Mucosa of descending colon (tissue), 3 donors: ENCODE measurements at regions not wholly inside any gene's neighbourhood (a gene's known extent, or its start where the extent isn't known, plus 50 kb on each side); places are given as distances from the start of the nearest gene placed in this dataset.

ENCODE experiments used
- ATAC-seq: fragments of 200-7000 bp; cut with Tn5 transposase; one replicate; pipeline ENCODE4 v1.9.1; 2020; ENCODE audit warnings: mild to moderate bottlenecking, moderate library complexity
- DNase-seq, 3 donors: peaks; one replicate each; pipeline ENCODE4 v3.0.0-alpha.2; 2020
- H3K36me3 ChIP-seq: fragments of 200-600 bp; one replicate; pipeline ENCODE4 v1.8.0; 2021; ENCODE audit warnings: low read depth, mild to moderate bottlenecking
- H3K4me1 ChIP-seq: fragments of 200-600 bp; one replicate; pipeline ENCODE4 v1.8.0; 2021; ENCODE audit warnings: low read depth, mild to moderate bottlenecking
- H3K4me3 ChIP-seq: fragments of 200-600 bp; one replicate; pipeline ENCODE4 v1.8.0; 2021; ENCODE audit warnings: mild to moderate bottlenecking
- H3K9me3 ChIP-seq: fragments of 200-600 bp; one replicate; pipeline ENCODE4 v1.8.0; 2021; ENCODE audit warnings: mild to moderate bottlenecking
- intact Hi-C, 2 donors: fragments of 100-400 bp; cut with DNase I in 1 of 2; cut with micrococcal nuclease in 1 of 2; formaldehyde crosslinking; loops; one replicate each; pipeline versions ENCODE4 v1.11.0 to v1.11.1; 2022; cut with DNase I, micrococcal nuclease
- TF ChIP-seq, protein P1 (sequence below): fragments of 200-600 bp; IDR thresholded peaks from one replicate; pipeline ENCODE4 v1.8.0; 2022; ENCODE audit warnings: antibody characterized with exemption, mild to moderate bottlenecking
- donor health status: DM: no; HTN: no; CAD: no; lungs with moderate emphysema.
- donor health status: DM: no; HTN: no; CAD: no.
- donor health status: DM: no; HTN: yes; CAD: no.

DNA sequence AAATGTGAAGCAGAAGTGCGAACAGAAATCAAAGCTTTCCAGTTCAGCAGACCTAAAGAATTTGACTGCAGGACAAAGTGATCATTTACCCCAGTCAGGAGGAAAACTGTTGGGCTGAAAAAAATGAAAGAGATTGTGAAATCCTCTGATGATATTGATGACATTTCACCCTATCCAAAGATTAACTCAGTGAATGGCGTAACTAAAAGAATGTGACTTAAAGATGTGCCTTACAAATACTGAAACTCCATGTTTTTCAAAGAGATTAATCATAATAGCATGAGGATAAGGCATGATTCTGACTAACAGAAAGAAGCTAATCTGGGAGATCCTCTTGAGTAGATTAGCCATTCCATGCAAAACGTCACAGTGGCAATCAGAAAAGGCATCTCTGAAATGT is 225.6 kb downstream of the DUSP6 start:
- Histone ChIP-seq H3K4me3 (no peak overlapping the region), H3K36me3 (no peaks in the 10 kb centered on the region), H3K9me3 (no peaks in the 10 kb centered on the region), H3K4me1 (no peaks in the 10 kb centered on the region)
- intact Hi-C loops = no loop called here
- TF ChIP-seq, protein P1, sequence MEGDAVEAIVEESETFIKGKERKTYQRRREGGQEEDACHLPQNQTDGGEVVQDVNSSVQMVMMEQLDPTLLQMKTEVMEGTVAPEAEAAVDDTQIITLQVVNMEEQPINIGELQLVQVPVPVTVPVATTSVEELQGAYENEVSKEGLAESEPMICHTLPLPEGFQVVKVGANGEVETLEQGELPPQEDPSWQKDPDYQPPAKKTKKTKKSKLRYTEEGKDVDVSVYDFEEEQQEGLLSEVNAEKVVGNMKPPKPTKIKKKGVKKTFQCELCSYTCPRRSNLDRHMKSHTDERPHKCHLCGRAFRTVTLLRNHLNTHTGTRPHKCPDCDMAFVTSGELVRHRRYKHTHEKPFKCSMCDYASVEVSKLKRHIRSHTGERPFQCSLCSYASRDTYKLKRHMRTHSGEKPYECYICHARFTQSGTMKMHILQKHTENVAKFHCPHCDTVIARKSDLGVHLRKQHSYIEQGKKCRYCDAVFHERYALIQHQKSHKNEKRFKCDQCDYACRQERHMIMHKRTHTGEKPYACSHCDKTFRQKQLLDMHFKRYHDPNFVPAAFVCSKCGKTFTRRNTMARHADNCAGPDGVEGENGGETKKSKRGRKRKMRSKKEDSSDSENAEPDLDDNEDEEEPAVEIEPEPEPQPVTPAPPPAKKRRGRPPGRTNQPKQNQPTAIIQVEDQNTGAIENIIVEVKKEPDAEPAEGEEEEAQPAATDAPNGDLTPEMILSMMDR = no peak
- no peak for ATAC-seq
- no peak for DNase-seq

DNA sequence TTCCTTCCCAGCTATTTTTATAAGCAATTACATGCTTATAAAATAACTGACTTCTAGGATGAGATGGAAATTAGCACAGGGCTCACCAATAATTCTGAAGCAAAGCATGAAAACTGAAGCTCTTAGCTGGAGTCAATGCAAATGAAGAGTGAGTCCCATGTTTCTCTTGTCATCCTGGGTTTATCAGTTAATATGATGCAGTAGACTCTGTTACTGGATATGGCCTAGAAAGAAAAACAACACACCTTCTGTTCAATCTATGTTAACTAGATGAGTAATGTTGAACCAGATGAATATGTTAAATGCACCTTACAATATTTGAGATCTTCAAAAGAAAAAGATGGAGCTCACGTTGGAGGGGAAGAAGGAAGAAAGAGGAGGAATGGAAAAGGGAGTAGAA is 229.4 kb downstream of the DUSP6 start:
- H3K36me3 ChIP-seq = no peaks in the 10 kb centered on the region

DNA sequence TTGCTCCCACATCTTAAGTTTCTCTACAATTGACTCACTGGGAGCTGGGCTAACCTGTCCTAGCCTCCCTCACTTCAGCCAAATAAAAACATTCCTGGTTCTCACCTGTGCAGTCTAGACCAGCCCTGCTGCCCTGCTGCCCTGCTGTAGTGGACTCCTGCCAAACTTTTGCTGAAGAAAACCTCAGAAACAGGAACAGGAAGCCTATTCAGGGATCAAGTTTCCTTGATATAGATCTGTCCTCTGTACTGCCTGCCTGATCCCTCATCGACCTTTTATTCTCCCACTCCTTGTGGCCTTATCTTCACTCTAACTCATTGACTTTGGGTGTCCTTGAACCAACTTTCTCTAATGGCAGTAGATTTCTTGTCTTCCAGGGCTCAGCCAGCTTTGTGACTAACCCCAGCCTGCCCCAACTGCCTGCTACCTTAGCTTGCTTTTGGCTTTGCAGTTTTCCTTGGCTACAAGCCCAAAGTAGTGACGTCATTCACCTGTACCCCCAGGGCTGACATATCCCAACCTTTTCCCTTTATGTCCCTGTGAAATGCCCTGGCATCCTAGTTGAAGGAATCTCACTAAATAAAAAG is 234.8 kb downstream of the DUSP6 start:
- H3K4me3 ChIP-seq = no peak overlapping the region
- DNase-seq (peak in 2 of 3 donors; percentile 30 to 31), ATAC-seq (peak; percentile 86)
- no peaks in the 10 kb centered on the region for H3K36me3 ChIP-seq
- intact Hi-C loops = no loop called here
- H3K4me1 ChIP-seq = no peaks in the 10 kb centered on the region
- H3K9me3 ChIP-seq = no peaks in the 10 kb centered on the region
- TF ChIP-seq, protein P1 = no peak

More for the DNA sequence above, 229.4 kb downstream of the DUSP6 start:
- TF ChIP-seq, protein P1 = no peak
- intact Hi-C loops = no loop called here
- no peaks in the 10 kb centered on the region for H3K4me1 ChIP-seq
- DNase-seq (no peak), ATAC-seq (no peak)
- no peaks in the 10 kb centered on the region for H3K9me3 ChIP-seq
- no peak overlapping the region for H3K4me3 ChIP-seq

DNA sequence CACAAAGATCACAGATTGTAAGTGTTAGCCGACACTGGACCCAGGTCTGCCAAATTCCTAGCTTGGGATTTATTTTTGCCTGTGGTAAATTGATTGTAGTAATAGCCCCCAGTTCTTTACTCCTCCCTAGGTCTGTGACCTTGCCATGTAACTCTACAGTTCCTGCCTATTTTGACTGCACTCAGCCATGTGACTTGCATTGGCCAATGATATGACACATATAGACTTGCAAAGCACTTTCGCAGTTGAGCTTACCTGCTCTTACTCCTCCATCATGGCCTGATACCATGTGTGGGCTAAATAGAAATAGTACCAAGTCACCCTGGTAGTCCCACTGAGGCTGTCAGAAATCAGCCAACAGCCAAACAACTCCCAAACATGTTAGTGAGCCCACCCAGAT is 240.3 kb downstream of the DUSP6 start:
- no peak for ATAC-seq
- DNase-seq = no peak
- H3K9me3 ChIP-seq = no peaks in the 10 kb centered on the region
- H3K4me3 ChIP-seq = no peak overlapping the region
- TF ChIP-seq, protein P1 = no peak
- intact Hi-C loops = no loop called here
- H3K36me3 ChIP-seq = no peaks in the 10 kb centered on the region
- no peaks in the 10 kb centered on the region for H3K4me1 ChIP-seq

DNA sequence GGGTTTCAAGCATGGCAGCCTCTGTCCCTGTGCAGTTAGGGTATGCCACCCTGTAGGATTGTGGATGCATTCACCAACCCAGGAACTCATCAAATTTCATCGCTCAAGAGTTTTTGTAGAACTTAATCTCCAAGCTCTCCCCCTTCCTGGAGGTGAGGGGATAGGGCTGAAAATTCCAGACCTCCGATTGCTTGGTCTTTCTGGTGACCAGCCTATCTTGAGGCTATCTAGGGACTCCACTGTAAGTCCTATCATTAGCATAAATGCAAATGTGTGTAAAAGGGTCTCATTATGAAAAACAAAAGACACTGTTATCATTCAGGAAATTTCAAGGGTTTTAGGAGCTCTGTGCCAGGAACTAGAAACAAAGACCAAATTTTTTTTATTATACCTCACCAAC is 244.0 kb downstream of the DUSP6 start:
- ATAC-seq (no peak), DNase-seq (no peak)
- H3K36me3 ChIP-seq = no peaks in the 10 kb centered on the region
- TF ChIP-seq, protein P1 = no peak
- no peaks in the 10 kb centered on the region for H3K4me1 ChIP-seq
- no peak overlapping the region for H3K4me3 ChIP-seq
- H3K9me3 ChIP-seq = no peaks in the 10 kb centered on the region
- intact Hi-C loops = no loop called here

DNA sequence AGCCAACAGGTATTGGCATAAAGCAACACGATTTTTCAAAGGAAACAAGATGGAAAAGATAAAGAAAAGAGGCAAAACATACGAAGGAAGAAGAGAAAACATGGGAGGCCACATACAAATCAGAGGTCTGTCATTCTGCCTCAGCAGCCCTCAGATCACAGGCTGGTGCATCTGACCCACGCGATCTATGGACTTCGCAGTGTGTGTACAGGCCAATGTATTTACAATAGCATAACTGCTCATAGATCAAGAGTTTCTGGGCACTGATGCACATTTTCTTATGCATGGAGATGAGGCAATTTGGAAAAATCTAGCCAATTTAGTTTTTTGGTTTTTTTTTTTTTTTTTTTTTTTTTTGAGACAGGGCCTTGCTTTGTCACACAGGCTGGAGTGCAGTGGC is 245.4 kb downstream of the DUSP6 start:
- Histone ChIP-seq H3K9me3 (no peaks in the 10 kb centered on the region), H3K36me3 (no peaks in the 10 kb centered on the region), H3K4me1 (no peaks in the 10 kb centered on the region), H3K4me3 (no peak overlapping the region)
- DNase-seq (no peak), ATAC-seq (no peak)
- intact Hi-C loops = no loop called here
- TF ChIP-seq, protein P1 = no peak
